Right ventricle myocardium superior (tissue), 1 donor: ENCODE measurements at regions not wholly inside any gene's neighbourhood (a gene's known extent, or its start where the extent isn't known, plus 50 kb on each side); places are given as distances from the start of the nearest gene placed in this dataset.
A peak's percentile ranks its signal among the peaks of the same experiment; 100 is the strongest.

Experiments
- ATAC-seq: fragments of 200-7000 bp; cut with Tn5 transposase; one replicate; pipeline ENCODE4 v1.9.1; 2020; ENCODE audit warnings: mild to moderate bottlenecking; ENCODE audit not compliant: poor library complexity
- DNase-seq: peaks from one replicate; pipeline ENCODE4 v3.0.0-alpha.2; 2020
- intact Hi-C: fragments of 100-400 bp; cut with DNase I; formaldehyde crosslinking; loops from one replicate; pipeline ENCODE4 v1.11.2; 2022
- donor health status: DM: no; HTN: yes; CAD: no; lungs with severe emphysema.

GRCh38 chr15:97903971-97904572, 56.4 kb upstream of the ARRDC4 start:
- peak; percentile 99 for ATAC-seq
- intact Hi-C loops: loop anchor here (5.0 to 10.0 kb wide), 3 partner anchors 271 to 521 kb away; no protein-coding TSS in a partner anchor
- peak; percentile 86 for DNase-seq

- intact Hi-C loops: loop anchor here (5.0 to 10.0 kb wide), 3 partner anchors 178 to 515 kb away; no protein-coding TSS in a partner anchor
- ATAC-seq: peak; percentile 95
- DNase-seq: peak; percentile 76
These were observed 51.1 kb upstream of the ARRDC4 start for GRCh38 chr15:97909291-97909891.
